Glutamatergic neuron (in vitro differentiated cells): ENCODE measurements at regions not wholly inside any gene's neighbourhood (a gene's known extent, or its start where the extent isn't known, plus 50 kb on each side); places are given as distances from the start of the nearest gene placed in this dataset.

Experiments used
- DNase-seq: peaks from one replicate; pipeline ENCODE4 v3.0.0; 2022
- H3K27ac Mint-ChIP-seq: one replicate; pipeline ENCODE4 v1.8.0; 2020; ENCODE audit warnings: mild to moderate bottlenecking, mixed read lengths, inconsistent platforms; ENCODE audit not compliant: unreplicated experiment
- H3K27me3 Mint-ChIP-seq: one replicate; pipeline ENCODE4 v1.8.0; 2020; ENCODE audit warnings: mild to moderate bottlenecking, moderate library complexity, mixed read lengths, inconsistent platforms; ENCODE audit not compliant: unreplicated experiment
- H3K36me3 Mint-ChIP-seq: one replicate; pipeline ENCODE4 v1.8.0; 2020; ENCODE audit warnings: mild to moderate bottlenecking, mixed read lengths, inconsistent platforms; ENCODE audit not compliant: unreplicated experiment
- H3K4me1 Mint-ChIP-seq: one replicate; pipeline ENCODE4 v1.8.0; 2020; ENCODE audit warnings: mild to moderate bottlenecking, low read depth, mixed read lengths, inconsistent platforms; ENCODE audit not compliant: unreplicated experiment
- H3K4me3 Mint-ChIP-seq: one replicate; pipeline ENCODE4 v1.8.0; 2020; ENCODE audit warnings: mild to moderate bottlenecking, mixed read lengths, inconsistent platforms; ENCODE audit not compliant: unreplicated experiment
- H3K9me3 Mint-ChIP-seq: one replicate; pipeline ENCODE4 v1.8.0; 2020; ENCODE audit warnings: mild to moderate bottlenecking, moderate library complexity, mixed read lengths, inconsistent platforms; ENCODE audit not compliant: unreplicated experiment
- CTCF ChIP-seq: fragments of 200-600 bp; sonication (generic); IDR thresholded peaks from one replicate; pipeline ENCODE4 v1.5.0; 2021; ENCODE audit not compliant: partially characterized antibody, unreplicated experiment

- Mint-ChIP-seq H3K4me1 (no peaks in the 10 kb centered on the region), H3K4me3 (no peak overlapping the region), H3K27me3 (no peaks in the 10 kb centered on the region), H3K36me3 (no peaks in the 10 kb centered on the region), H3K9me3 (no peaks in the 10 kb centered on the region), H3K27ac (no peak overlapping the region)
- DNase-seq = no peak
- TF ChIP-seq CTCF = no peak
Observed at GRCh38 chr9:68654075-68654474, 51.0 kb upstream of the PIP5K1B start.
